ENCODE measurements at regions not wholly inside any gene's neighbourhood (a gene's known extent, or its start where the extent isn't known, plus 50 kb on each side); places are given as distances from the start of the nearest gene placed in this dataset.

- no peak for DNase-seq (ENCODE audit: low spot score)
These were observed 575.3 kb downstream of the RNF144B start for GRCh38 chr6:18962361-18962905.

- no peak for DNase-seq (ENCODE audit: low spot score)
These were observed 576.3 kb downstream of the RNF144B start for GRCh38 chr6:18963439-18963838.

GRCh38 chr6:18973251-18973650 lies 586.1 kb downstream of the RNF144B start:
- no peak for DNase-seq (ENCODE audit: low spot score)

GRCh38 chr6:18976091-18976490 lies 588.9 kb downstream of the RNF144B start:
- DNase-seq (ENCODE audit: low spot score), result no peak

GRCh38 chr6:18976966-18977365 lies 589.8 kb downstream of the RNF144B start:
- no peak for DNase-seq (ENCODE audit: low spot score)

GRCh38 chr6:18978337-18979128 lies 591.4 kb downstream of the RNF144B start:
- DNase-seq (ENCODE audit: low spot score), result no peak

- no peak for DNase-seq (ENCODE audit: low spot score)
These were observed 597.9 kb downstream of the RNF144B start for GRCh38 chr6:18985061-18985460.

- no peak for DNase-seq (ENCODE audit: low spot score)
These were observed 598.8 kb downstream of the RNF144B start for GRCh38 chr6:18985996-18986395.

GRCh38 chr6:18988636-18989035 lies 601.5 kb downstream of the RNF144B start:
- DNase-seq (ENCODE audit: low spot score), result no peak

GRCh38 chr6:18990059-18990978 lies 603.2 kb downstream of the RNF144B start:
- DNase-seq (ENCODE audit: low spot score), result peak; percentile 82

- DNase-seq (ENCODE audit: low spot score), result peak; percentile 66
These were observed 610.3 kb downstream of the RNF144B start for GRCh38 chr6:18997375-18997826.

GRCh38 chr6:19002976-19003560 lies 615.9 kb downstream of the RNF144B start:
- DNase-seq (ENCODE audit: low spot score), result no peak

GRCh38 chr6:19004176-19004575 lies 617.0 kb downstream of the RNF144B start:
- DNase-seq (ENCODE audit: low spot score), result no peak

- DNase-seq (ENCODE audit: low spot score), result no peak
These were observed 622.6 kb downstream of the RNF144B start for GRCh38 chr6:19009769-19010168.

GRCh38 chr6:19013026-19013705 lies 626.0 kb downstream of the RNF144B start:
- no peak for DNase-seq (ENCODE audit: low spot score)

GRCh38 chr6:19024737-19025136 lies 637.6 kb downstream of the RNF144B start:
- peak; percentile 56 for DNase-seq (ENCODE audit: low spot score)

- no peak for DNase-seq (ENCODE audit: low spot score)
These were observed 641.1 kb downstream of the RNF144B start for GRCh38 chr6:19028201-19028600.

- DNase-seq (ENCODE audit: low spot score), result no peak
These were observed 645.6 kb downstream of the RNF144B start for GRCh38 chr6:19032591-19033295.

- DNase-seq (ENCODE audit: low spot score), result no peak
These were observed 646.5 kb downstream of the RNF144B start for GRCh38 chr6:19033683-19034082.

GRCh38 chr6:19034986-19035385 lies 647.8 kb downstream of the RNF144B start:
- DNase-seq (ENCODE audit: low spot score), result no peak

All from NAMALWA (cell line).